ENCODE measurements at regions not wholly inside any gene's neighbourhood (a gene's known extent, or its start where the extent isn't known, plus 50 kb on each side); places are given as distances from the start of the nearest gene placed in this dataset.

- TF ChIP-seq CTCF (IDR thresholded peaks at IDR 0.05) (no peak), POLR2AphosphoS5 (IDR thresholded peaks at IDR 0.05) (no peak), POLR2A (IDR thresholded peaks at IDR 0.05) (no peak), EP300 (IDR thresholded peaks at IDR 0.05) (no peak)
Measured at GRCh38 chr5:33209252-33209651, 231.5 kb upstream of the TARS1 start.

All from suprapubic skin (tissue), 4 donors.